Adrenal gland (tissue), 9 donors: ENCODE measurements at regions not wholly inside any gene's neighbourhood (a gene's known extent, or its start where the extent isn't known, plus 50 kb on each side); places are given as distances from the start of the nearest gene placed in this dataset.

Experiments used
- DNase-seq, 7 donors: peaks; one replicate each; pipeline ENCODE4 v3.0.0-alpha.2; 2019 to 2020
- H3K27ac ChIP-seq, 5 donors: fragments of 200-600 bp; sonication (generic) in 4 of 5; 1 replicate in 3 of 5; 2 replicates in 2 of 5; pipeline versions ENCODE4 v1.5.1 to v1.8.0; 2016 to 2020; ENCODE audit warnings: mild to moderate bottlenecking in 1 of 5
- H3K27me3 ChIP-seq: fragments of 200-600 bp; 2 replicates; pipeline ENCODE4 v1.8.0; 2021
- H3K36me3 ChIP-seq, 2 donors: fragments of 200-600 bp; replicated peaks in 1 of 2; 1 replicate in 1 of 2; 2 replicates in 1 of 2; pipeline versions ENCODE4 v1.5.1 to v1.8.0; 2018 to 2022
- H3K4me1 ChIP-seq, 2 donors: fragments of 200-600 bp; replicated peaks in 1 of 2; 1 replicate in 1 of 2; 2 replicates in 1 of 2; pipeline versions ENCODE4 v1.5.1 to v1.8.0; 2018 to 2021
- H3K4me3 ChIP-seq, 4 donors: fragments of 200-600 bp; sonication (generic) in 3 of 4; one replicate each; pipeline ENCODE4 v1.5.1; 2016 to 2018
- H3K9me3 ChIP-seq, 3 donors: fragments of 200-600 bp; sonication (generic) in 1 of 3; replicated peaks in 1 of 3; 1 replicate in 2 of 3; 2 replicates in 1 of 3; pipeline versions ENCODE4 v1.5.1 to v1.8.0; 2016 to 2021
- POLR2A ChIP-seq, 2 donors: fragments of 450-650 bp; IDR thresholded peaks; one replicate each; pipeline ENCODE4 v1.6.1; 2017; ENCODE audit warnings: antibody characterized with exemption in 2 of 2, mild to moderate bottlenecking in 2 of 2, moderate library complexity in 1 of 2
- WGBS, 4 donors: extraction: QIAGEN DNeasy Blood & Tissue Kit in 2 of 4; methylation state at CpG; one replicate each; pipeline versions ENCODE4 v1.1.5 to v1.1.7; 2013 to 2017; 5-methylcytosine and 5-hydroxymethylcytosine counted together
- intact Hi-C, 2 donors: fragments of 100-400 bp; cut with DNase I; formaldehyde crosslinking; loops; one replicate each; pipeline versions ENCODE4 v1.14.1 to v1.15.0; 2022 to 2023
- TF ChIP-seq, protein P1 (sequence below), 6 experiments: fragments of 450-650 bp in 4 of 6; fragments of 200-600 bp in 2 of 6; sonication (generic) in 1 of 6; IDR thresholded peaks; 1 replicate in 5 of 6; 2 replicates in 1 of 6; pipeline versions ENCODE4 v1.5.1 to v1.8.0; 2016 to 2021; ENCODE audit warnings: antibody characterized with exemption in 6 of 6, mild to moderate bottlenecking in 2 of 6, moderate library complexity in 1 of 6
- donor health status: healthy with polysubstance abuse.
- donor health status: Bipolar disorder and iron deficiency.
- donor health status: DM: yes; HTN: yes; CAD: no.
- donor health status: DM: no; HTN: no; CAD: no.
- donor health status: DM: no; HTN: no; CAD: no.

DNA sequence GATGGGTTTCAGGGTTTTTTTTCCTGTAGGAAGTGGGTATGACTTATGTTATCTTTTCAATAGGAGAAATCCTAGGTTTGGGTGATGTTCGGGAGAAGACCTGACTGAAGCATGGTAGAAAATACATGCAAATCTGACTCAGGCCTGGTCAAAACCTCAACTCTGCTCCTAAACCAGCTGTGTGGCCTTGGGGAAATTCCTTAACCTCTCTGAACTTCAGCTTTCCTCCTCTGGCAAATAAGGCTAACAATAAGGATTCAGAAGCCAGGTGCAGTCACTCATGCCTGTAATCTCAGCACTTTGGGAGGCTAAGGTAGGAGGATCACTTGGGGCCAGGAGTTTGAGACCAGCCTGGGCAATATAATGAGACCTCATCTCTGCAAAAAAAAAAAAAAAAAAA, 148.5 kb downstream of the PHETA1 start:
- Histone ChIP-seq H3K27ac (no peak overlapping the region), H3K36me3 (no peaks in the 10 kb centered on the region), H3K27me3 (no peaks in the 10 kb centered on the region), H3K4me3 (no peak overlapping the region), H3K9me3 (no peaks in the 10 kb centered on the region), H3K4me1 (no peaks in the 10 kb centered on the region)
- no peak for DNase-seq
- WGBS, 4 donors = 60 to 100% (median 88%) methylated on average over 1 of the region's 1 CpG
- TF ChIP-seq, protein P1, sequence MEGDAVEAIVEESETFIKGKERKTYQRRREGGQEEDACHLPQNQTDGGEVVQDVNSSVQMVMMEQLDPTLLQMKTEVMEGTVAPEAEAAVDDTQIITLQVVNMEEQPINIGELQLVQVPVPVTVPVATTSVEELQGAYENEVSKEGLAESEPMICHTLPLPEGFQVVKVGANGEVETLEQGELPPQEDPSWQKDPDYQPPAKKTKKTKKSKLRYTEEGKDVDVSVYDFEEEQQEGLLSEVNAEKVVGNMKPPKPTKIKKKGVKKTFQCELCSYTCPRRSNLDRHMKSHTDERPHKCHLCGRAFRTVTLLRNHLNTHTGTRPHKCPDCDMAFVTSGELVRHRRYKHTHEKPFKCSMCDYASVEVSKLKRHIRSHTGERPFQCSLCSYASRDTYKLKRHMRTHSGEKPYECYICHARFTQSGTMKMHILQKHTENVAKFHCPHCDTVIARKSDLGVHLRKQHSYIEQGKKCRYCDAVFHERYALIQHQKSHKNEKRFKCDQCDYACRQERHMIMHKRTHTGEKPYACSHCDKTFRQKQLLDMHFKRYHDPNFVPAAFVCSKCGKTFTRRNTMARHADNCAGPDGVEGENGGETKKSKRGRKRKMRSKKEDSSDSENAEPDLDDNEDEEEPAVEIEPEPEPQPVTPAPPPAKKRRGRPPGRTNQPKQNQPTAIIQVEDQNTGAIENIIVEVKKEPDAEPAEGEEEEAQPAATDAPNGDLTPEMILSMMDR (IDR thresholded peaks at IDR 0.05) = no peak
- TF ChIP-seq POLR2A (IDR thresholded peaks at IDR 0.05) = no peak
- intact Hi-C loops = no loop called here

DNA sequence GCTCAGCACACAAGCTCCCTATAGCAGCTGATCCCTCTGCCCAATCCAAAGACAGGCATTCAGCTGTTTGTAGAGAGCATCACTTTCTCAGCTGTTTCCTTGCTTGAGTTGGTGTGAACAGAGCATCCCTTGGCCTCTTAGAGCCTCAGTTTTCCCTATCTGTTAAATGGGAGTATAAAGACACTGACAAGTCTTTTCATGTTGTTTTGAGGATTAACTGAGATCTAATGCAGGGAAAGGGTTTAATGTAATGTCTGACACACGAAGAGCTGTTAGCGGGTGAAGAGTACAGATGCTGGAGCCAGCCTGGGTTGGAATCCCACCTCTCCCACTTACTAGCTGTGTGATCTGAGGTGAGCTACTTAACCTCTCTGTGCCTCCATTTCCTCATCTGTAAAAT, 149.5 kb downstream of the PHETA1 start:
- TF ChIP-seq, protein P1 (IDR thresholded peaks at IDR 0.05) = no peak
- no peak for TF ChIP-seq POLR2A (IDR thresholded peaks at IDR 0.05)
- H3K27ac ChIP-seq = no peak overlapping the region
- DNase-seq = no peak
- H3K4me1 ChIP-seq = no peaks in the 10 kb centered on the region
- no peaks in the 10 kb centered on the region for H3K36me3 ChIP-seq
- H3K4me3 ChIP-seq = no peak overlapping the region
- WGBS, 4 donors = 54 to 95% (median 84%) methylated on average over 2 of the region's 2 CpGs
- intact Hi-C loops = no loop called here
- H3K9me3 ChIP-seq = no peaks in the 10 kb centered on the region
- H3K27me3 ChIP-seq = no peaks in the 10 kb centered on the region

DNA sequence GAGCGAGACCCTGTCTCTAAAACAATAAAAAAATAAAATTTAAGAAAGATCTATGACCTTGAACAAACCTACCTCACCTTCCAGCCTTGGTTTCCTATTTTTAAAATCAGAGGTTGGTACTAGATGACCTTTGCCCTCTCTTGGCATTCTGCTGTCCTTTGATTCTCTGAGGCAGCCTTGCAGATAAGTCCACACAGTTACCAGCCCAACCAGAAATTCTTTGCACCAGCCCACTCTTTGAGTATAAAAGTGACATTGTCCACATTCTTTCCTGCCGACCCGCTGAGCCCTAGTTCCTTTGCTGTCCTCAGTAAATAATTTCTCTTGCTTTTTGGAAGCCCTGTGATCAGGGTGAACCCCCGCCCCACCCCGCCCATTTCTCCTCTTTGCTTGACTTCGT, 150.4 kb downstream of the PHETA1 start:
- Histone ChIP-seq H3K9me3 (no peaks in the 10 kb centered on the region), H3K4me3 (no peak overlapping the region), H3K4me1 (no peaks in the 10 kb centered on the region), H3K27ac (no peak overlapping the region), H3K27me3 (no peaks in the 10 kb centered on the region), H3K36me3 (no peaks in the 10 kb centered on the region)
- DNase-seq = no peak
- intact Hi-C loops = no loop called here
- no peak for TF ChIP-seq POLR2A (IDR thresholded peaks at IDR 0.05)
- TF ChIP-seq, protein P1 (IDR thresholded peaks at IDR 0.05) = no peak
- WGBS, 4 donors = 82 to 86% (median 84%) methylated on average over 6 of the region's 6 CpGs

DNA sequence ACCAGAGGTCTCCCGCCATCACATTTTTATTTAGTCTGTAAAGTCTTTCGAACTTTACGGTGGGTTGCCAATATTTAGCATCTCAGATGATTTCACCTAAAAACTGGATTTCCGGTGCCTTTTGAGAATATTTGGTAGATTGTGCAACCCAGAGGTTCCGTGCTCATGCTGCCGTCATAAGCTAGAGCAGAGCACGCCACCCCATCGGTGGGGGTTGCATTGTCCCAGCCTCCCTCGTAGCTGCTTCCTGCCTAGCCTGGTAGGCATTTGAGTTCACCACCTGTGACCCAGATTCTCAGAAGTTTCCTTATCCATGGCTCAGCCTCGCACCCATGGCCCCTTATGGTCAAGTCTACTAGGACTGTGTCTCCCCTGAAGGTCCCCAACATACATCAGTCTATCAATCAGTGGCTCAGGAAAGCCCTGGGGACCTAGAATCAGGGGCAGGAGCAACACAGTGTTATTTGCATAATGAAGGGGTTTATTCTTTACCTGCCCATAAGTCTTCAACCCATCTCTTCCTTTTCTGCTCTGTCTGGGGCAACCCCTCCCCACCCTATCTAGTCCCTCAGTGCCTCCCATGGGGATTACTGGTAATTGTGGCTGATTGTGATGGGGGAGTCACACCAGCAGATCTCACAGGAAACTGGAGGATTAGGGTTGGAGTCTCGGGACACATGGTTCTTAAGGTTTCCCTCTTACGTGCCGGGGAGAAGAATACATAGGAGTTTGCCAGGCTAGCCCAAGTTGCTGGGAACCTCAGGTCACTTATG, 152.3 kb downstream of the PHETA1 start:
- no peak for DNase-seq
- Histone ChIP-seq H3K27me3 (peaks cover 2% of the 10 kb centered on the region), H3K27ac (no peak overlapping the region), H3K9me3 (no peaks in the 10 kb centered on the region), H3K36me3 (no peaks in the 10 kb centered on the region), H3K4me1 (no peaks in the 10 kb centered on the region), H3K4me3 (no peak overlapping the region)
- TF ChIP-seq POLR2A (IDR thresholded peaks at IDR 0.05) = no peak
- TF ChIP-seq, protein P1 (IDR thresholded peaks at IDR 0.05) = no peak
- WGBS, 4 donors = 80 to 82% (median 80%) methylated on average over 11 to 13 of the region's 13 CpGs
- intact Hi-C loops = no loop called here
